GM12875 (cell line): ENCODE measurements at regions not wholly inside any gene's neighbourhood (a gene's known extent, or its start where the extent isn't known, plus 50 kb on each side); places are given as distances from the start of the nearest gene placed in this dataset.

Experiments used
- H3K4me3 ChIP-seq: one replicate; pipeline ENCODE4 v1.5.1; 2011; ENCODE audit warnings: low read depth, low read length, control low read depth
- CTCF ChIP-seq: IDR thresholded peaks from 2 replicates; pipeline ENCODE4 v1.5.1; 2011; ENCODE audit warnings: low read depth, mild to moderate bottlenecking, control low read depth, inconsistent platforms, low read length, moderate library complexity, borderline replicate concordance; ENCODE audit not compliant: insufficient read depth

GRCh38 chr4:124199755-124200154 is 512.8 kb downstream of the ANKRD50 start:
- H3K4me3 ChIP-seq = no peak overlapping the region
- TF ChIP-seq CTCF = no peak

- TF ChIP-seq CTCF = no peak
- H3K4me3 ChIP-seq = no peak overlapping the region
Measured at GRCh38 chr4:124201636-124202035, 510.9 kb downstream of the ANKRD50 start.

GRCh38 chr4:124202099-124202498 is 510.4 kb downstream of the ANKRD50 start:
- TF ChIP-seq CTCF = no peak
- H3K4me3 ChIP-seq = no peak overlapping the region

GRCh38 chr4:124203613-124204238 is 508.8 kb downstream of the ANKRD50 start:
- no peak for TF ChIP-seq CTCF
- H3K4me3 ChIP-seq = no peak overlapping the region

- TF ChIP-seq CTCF = no peak
- H3K4me3 ChIP-seq = no peak overlapping the region
Measured at GRCh38 chr4:124206779-124207605, 505.5 kb downstream of the ANKRD50 start.

GRCh38 chr4:124209211-124209610 is 503.3 kb downstream of the ANKRD50 start:
- H3K4me3 ChIP-seq = no peak overlapping the region
- no peak for TF ChIP-seq CTCF

- no peak for TF ChIP-seq CTCF
Measured at GRCh38 chr4:124209626-124210025, 502.9 kb downstream of the ANKRD50 start.

More at GRCh38 chr4:124209626-124210025, 502.9 kb downstream of the ANKRD50 start:
- H3K4me3 ChIP-seq = no peak overlapping the region
